K562 (cell line): ENCODE measurements at regions not wholly inside any gene's neighbourhood (a gene's known extent, or its start where the extent isn't known, plus 50 kb on each side); places are given as distances from the start of the nearest gene placed in this dataset.

Source experiments
- ATAC-seq: fragments of 200-7000 bp; cut with Tn5 transposase; 3 replicates; pipeline ENCODE4 v1.9.1; 2020; ENCODE audit warnings: moderate library complexity
- BruUV-seq: library from RNA; stranded (reverse); fragments of 400-500 nt; replicated peaks from 2 replicates; lab custom pipeline; 2021; lab: Mats Ljungman, UMichigan
- CTCF ChIA-PET: fragments of 300-600 bp; formaldehyde crosslinking; extraction: SDS; loops from one replicate; lab custom pipeline; 2021; ENCODE audit warnings: low intra/inter-chr PET ratio; lab: Yijun Ruan, JAX
- POLR2A ChIA-PET: fragments of 300-600, 350-650 bp; sonication (Branson Sonifier 250); formaldehyde crosslinking; extraction: SDS; loops from one replicate; lab custom pipeline; 2021; ENCODE audit warnings: antibody characterized with exemption, inconsistent platforms; lab: Yijun Ruan, JAX
- DNase-seq, 4 experiments: peaks; one replicate each; pipeline versions ENCODE4 v3.0.0 to v3.0.0-alpha.2; 2011 to 2018; ENCODE audit warnings: low spot score in 3 of 4, mixed read lengths in 3 of 4; ENCODE audit errors: extremely low read depth in 1 of 4
- FAIRE-seq: peaks from 2 replicates; lab custom pipeline; 2011; peaks lifted over from hg19 to GRCh38; lab: Jason Lieb, UNC
- H2AFZ ChIP-seq: 2 replicates; pipeline ENCODE4 v1.6.0; 2011; ENCODE audit warnings: low read depth, low read length, control low read depth, inconsistent platforms
- H3K27ac ChIP-seq: fragments of 200-600 bp; 3 replicates; pipeline ENCODE4 v1.8.0; 2011; ENCODE audit warnings: low read depth, mild to moderate bottlenecking, control low read depth, inconsistent platforms, low read length, moderate library complexity, mixed read lengths; ENCODE audit errors: extremely low read depth
- H3K27me3 ChIP-seq, 2 experiments: fragments of 300-600 bp in 1 of 2; 2 replicates in 1 of 2; 3 replicates in 1 of 2; pipeline versions ENCODE4 v1.6.0 to v1.8.0; 2011; ENCODE audit warnings: inconsistent platforms in 2 of 2, low read length in 2 of 2, mild to moderate bottlenecking in 1 of 2, mixed read lengths in 1 of 2, moderate library complexity in 1 of 2; ENCODE audit not compliant: control insufficient read depth in 2 of 2, insufficient read depth in 2 of 2
- H3K36me3 ChIP-seq: fragments of 300-600 bp; 3 replicates; pipeline ENCODE4 v1.8.0; 2011; ENCODE audit warnings: mild to moderate bottlenecking, low read length, inconsistent platforms; ENCODE audit not compliant: control insufficient read depth, insufficient read depth
- H3K4me1 ChIP-seq, 2 experiments: fragments of 200-600 bp in 1 of 2; replicated peaks in 1 of 2; 2 replicates in 1 of 2; 3 replicates in 1 of 2; pipeline versions ENCODE4 v1.5.1 to v1.8.0; 2011; ENCODE audit warnings: inconsistent platforms in 2 of 2, low read length in 2 of 2, mild to moderate bottlenecking in 1 of 2, mixed read lengths in 1 of 2, moderate library complexity in 1 of 2; ENCODE audit not compliant: control insufficient read depth in 2 of 2, insufficient read depth in 2 of 2
- H3K4me2 ChIP-seq: 2 replicates; pipeline ENCODE4 v1.6.1; 2011; ENCODE audit warnings: low read length, control low read depth, inconsistent platforms, mixed read lengths; ENCODE audit not compliant: insufficient read depth
- H3K4me3 ChIP-seq: fragments of 200-600 bp; sonication (generic), shearing (Covaris generic); 2 replicates; pipeline ENCODE4 v1.5.1; 2016; ENCODE audit warnings: control low read depth, inconsistent platforms
- H3K79me2 ChIP-seq: fragments of 200-600 bp; 3 replicates; pipeline ENCODE4 v1.8.0; 2011; ENCODE audit warnings: low read length, inconsistent platforms; ENCODE audit not compliant: control insufficient read depth, insufficient read depth
- H3K9ac ChIP-seq, 2 experiments: 2 replicates each; pipeline versions ENCODE4 v1.6.0 to v1.6.1; 2011; ENCODE audit warnings: low read depth in 2 of 2, low read length in 2 of 2, control low read depth in 1 of 2, inconsistent platforms in 1 of 2, mild to moderate bottlenecking in 1 of 2, mixed read lengths in 1 of 2; ENCODE audit not compliant: insufficient read depth in 1 of 2
- H3K9me1 ChIP-seq: one replicate; pipeline ENCODE4 v1.6.0; 2011; ENCODE audit warnings: inconsistent platforms, mild to moderate bottlenecking, low read length, moderate library complexity; ENCODE audit not compliant: control insufficient read depth, insufficient read depth
- H3K9me3 ChIP-seq: replicated peaks from 2 replicates; pipeline ENCODE4 v1.5.1; 2011; ENCODE audit warnings: low read depth, low read length, inconsistent platforms; ENCODE audit not compliant: control insufficient read depth, insufficient read depth
- H4K20me1 ChIP-seq: replicated peaks from 2 replicates; pipeline ENCODE4 v1.6.1; 2011; ENCODE audit warnings: low read length, inconsistent platforms, mixed read lengths; ENCODE audit not compliant: control insufficient read depth, insufficient read depth
- BCLAF1 ChIP-seq, 2 experiments: fragments of 450-650 bp in 1 of 2; IDR thresholded peaks; 2 replicates each; pipeline ENCODE4 v1.6.1; 2011 to 2017; ENCODE audit warnings: low read depth in 2 of 2, antibody characterized with exemption in 1 of 2, borderline replicate concordance in 1 of 2, low read length in 1 of 2, mild to moderate bottlenecking in 1 of 2, mixed read lengths in 1 of 2; ENCODE audit not compliant: control insufficient read depth in 1 of 2
- BRF1 ChIP-seq: IDR thresholded peaks from 3 replicates; pipeline ENCODE4 v1.6.1; 2011; ENCODE audit warnings: borderline replicate concordance, mild to moderate bottlenecking; ENCODE audit not compliant: insufficient read length; ENCODE audit errors: extremely low read depth
- CHD4 ChIP-seq: fragments of 200-600 bp; sonication (generic); IDR thresholded peaks from 3 replicates; pipeline ENCODE4 v1.6.1; 2012; ENCODE audit warnings: low read depth, mild to moderate bottlenecking, mixed read lengths, low read length, inconsistent platforms; ENCODE audit not compliant: insufficient read depth, insufficient replicate concordance, poor library complexity, severe bottlenecking
- DACH1 ChIP-seq: fragments of 450-650 bp; IDR thresholded peaks from 2 replicates; pipeline ENCODE4 v1.6.1; 2018; ENCODE audit not compliant: partially characterized antibody
- KDM1A ChIP-seq, 2 experiments: fragments of 450-650 bp; IDR thresholded peaks; 2 replicates each; pipeline ENCODE4 v1.6.1; 2016; ENCODE audit warnings: mild to moderate bottlenecking in 2 of 2
- PHB2 ChIP-seq: fragments of 450-650 bp; IDR thresholded peaks from 2 replicates; pipeline ENCODE4 v1.6.1; 2017; ENCODE audit warnings: low read depth
- PTTG1 ChIP-seq: fragments of 450-650 bp; IDR thresholded peaks from 2 replicates; pipeline ENCODE4 v1.6.1; 2016; ENCODE audit warnings: low read depth, mild to moderate bottlenecking, missing genetic modification characterization, missing compliant biosample characterization
- RBM39 ChIP-seq: fragments of 200-400 bp; formaldehyde crosslinking; optimal IDR thresholded peaks from 2 replicates; pipeline ENCODE3; 2018; ENCODE audit warnings: low read depth, low read length
- SMARCE1 ChIP-seq: fragments of 450-650 bp; IDR thresholded peaks from 2 replicates; pipeline ENCODE4 v1.7.1; 2016; ENCODE audit warnings: mild to moderate bottlenecking
- ZNF217 ChIP-seq: sonication (generic); formaldehyde crosslinking; IDR thresholded peaks from 2 replicates; pipeline ENCODE4 v1.8.0; 2022; ENCODE audit warnings: mild to moderate bottlenecking, missing genetic modification reagents
- in situ Hi-C: fragments of 300-500 bp; cut with MboI; formaldehyde crosslinking; loops from 4 replicates; pipeline ENCODE4 v1.15.0; 2018; ENCODE audit warnings: inconsistent platforms, mixed read lengths
- intact Hi-C: fragments of 100-400 bp; cut with micrococcal nuclease; formaldehyde crosslinking; loops from 2 replicates; pipeline ENCODE4 v1.14.2; 2022
- TF ChIP-seq, protein P1 (sequence below): sonication (generic); formaldehyde crosslinking; IDR thresholded peaks from 2 replicates; pipeline ENCODE4 v1.8.1; 2023; ENCODE audit warnings: mild to moderate bottlenecking, missing genetic modification reagents
- TF ChIP-seq, protein P2 (sequence below): fragments of 250-450 bp; sonication (Bioruptor Pico); IDR thresholded peaks from 2 replicates; pipeline ENCODE4 v1.8.0; 2022; ENCODE audit warnings: inconsistent platforms
- TF ChIP-seq, protein P3 (sequence below): IDR thresholded peaks from 2 replicates; pipeline ENCODE4 v1.6.1; 2012; ENCODE audit warnings: low read depth, low read length, improper control_type of control experiment, borderline replicate concordance

DNA sequence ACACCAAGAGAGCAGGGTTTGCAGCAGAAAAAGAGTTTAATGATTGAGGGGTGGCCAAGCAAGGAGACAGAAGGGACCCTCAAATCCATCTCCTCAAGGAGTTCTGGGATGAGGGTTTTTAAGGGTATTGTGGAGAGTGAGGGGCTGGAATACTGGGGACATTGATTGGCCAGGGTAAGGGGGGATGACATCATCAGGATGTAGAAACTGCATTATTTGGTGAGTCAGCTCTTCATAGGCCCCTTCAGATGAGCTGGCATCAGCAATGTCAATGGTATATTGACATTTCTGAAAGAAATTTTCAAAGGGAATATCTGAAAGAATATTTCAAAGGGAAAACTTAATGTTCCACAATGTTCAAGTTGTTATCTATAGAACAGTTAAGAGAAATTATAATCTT lies 168.1 kb upstream of the SNX7 start:
- POLR2A ChIA-PET = no interaction called here

More for the DNA sequence above, 168.1 kb upstream of the SNX7 start:
- Histone ChIP-seq H2AFZ (no peak overlapping the region), H3K4me3 (no peak overlapping the region), H3K9me1 (no peaks in the 10 kb centered on the region), H4K20me1 (no peaks in the 10 kb centered on the region), H3K27ac (no peak overlapping the region), H3K9me3 (no peaks in the 10 kb centered on the region), H3K9ac (no peak overlapping the region), H3K27me3 (no peaks in the 10 kb centered on the region), H3K36me3 (no peaks in the 10 kb centered on the region), H3K4me2 (no peak overlapping the region), H3K79me2 (no peaks in the 10 kb centered on the region), H3K4me1 (no peaks in the 10 kb centered on the region)
- TF ChIP-seq BRF1 (no peak), RBM39 (no peak), PTTG1 (tag) (no peak), CHD4 (no peak), PHB2 (no peak), ZNF217 (no peak), KDM1A (IDR thresholded peaks at IDR 0.05) (no peak), SMARCE1 (no peak), DACH1 (no peak), BCLAF1 (IDR thresholded peaks at IDR 0.05; ENCODE audit: borderline replicate concordance in 1 of 2, control insufficient read depth in 1 of 2, low read depth in 2 of 2, low read length in 1 of 2) (no peak)
- TF ChIP-seq, protein P1, sequence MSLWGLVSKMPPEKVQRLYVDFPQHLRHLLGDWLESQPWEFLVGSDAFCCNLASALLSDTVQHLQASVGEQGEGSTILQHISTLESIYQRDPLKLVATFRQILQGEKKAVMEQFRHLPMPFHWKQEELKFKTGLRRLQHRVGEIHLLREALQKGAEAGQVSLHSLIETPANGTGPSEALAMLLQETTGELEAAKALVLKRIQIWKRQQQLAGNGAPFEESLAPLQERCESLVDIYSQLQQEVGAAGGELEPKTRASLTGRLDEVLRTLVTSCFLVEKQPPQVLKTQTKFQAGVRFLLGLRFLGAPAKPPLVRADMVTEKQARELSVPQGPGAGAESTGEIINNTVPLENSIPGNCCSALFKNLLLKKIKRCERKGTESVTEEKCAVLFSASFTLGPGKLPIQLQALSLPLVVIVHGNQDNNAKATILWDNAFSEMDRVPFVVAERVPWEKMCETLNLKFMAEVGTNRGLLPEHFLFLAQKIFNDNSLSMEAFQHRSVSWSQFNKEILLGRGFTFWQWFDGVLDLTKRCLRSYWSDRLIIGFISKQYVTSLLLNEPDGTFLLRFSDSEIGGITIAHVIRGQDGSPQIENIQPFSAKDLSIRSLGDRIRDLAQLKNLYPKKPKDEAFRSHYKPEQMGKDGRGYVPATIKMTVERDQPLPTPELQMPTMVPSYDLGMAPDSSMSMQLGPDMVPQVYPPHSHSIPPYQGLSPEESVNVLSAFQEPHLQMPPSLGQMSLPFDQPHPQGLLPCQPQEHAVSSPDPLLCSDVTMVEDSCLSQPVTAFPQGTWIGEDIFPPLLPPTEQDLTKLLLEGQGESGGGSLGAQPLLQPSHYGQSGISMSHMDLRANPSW (CRISPR knock-in tag) = no peak
- TF ChIP-seq, protein P2, sequence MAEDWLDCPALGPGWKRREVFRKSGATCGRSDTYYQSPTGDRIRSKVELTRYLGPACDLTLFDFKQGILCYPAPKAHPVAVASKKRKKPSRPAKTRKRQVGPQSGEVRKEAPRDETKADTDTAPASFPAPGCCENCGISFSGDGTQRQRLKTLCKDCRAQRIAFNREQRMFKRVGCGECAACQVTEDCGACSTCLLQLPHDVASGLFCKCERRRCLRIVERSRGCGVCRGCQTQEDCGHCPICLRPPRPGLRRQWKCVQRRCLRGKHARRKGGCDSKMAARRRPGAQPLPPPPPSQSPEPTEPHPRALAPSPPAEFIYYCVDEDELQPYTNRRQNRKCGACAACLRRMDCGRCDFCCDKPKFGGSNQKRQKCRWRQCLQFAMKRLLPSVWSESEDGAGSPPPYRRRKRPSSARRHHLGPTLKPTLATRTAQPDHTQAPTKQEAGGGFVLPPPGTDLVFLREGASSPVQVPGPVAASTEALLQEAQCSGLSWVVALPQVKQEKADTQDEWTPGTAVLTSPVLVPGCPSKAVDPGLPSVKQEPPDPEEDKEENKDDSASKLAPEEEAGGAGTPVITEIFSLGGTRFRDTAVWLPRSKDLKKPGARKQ (CRISPR knock-in tag) = no peak
- TF ChIP-seq, protein P3, sequence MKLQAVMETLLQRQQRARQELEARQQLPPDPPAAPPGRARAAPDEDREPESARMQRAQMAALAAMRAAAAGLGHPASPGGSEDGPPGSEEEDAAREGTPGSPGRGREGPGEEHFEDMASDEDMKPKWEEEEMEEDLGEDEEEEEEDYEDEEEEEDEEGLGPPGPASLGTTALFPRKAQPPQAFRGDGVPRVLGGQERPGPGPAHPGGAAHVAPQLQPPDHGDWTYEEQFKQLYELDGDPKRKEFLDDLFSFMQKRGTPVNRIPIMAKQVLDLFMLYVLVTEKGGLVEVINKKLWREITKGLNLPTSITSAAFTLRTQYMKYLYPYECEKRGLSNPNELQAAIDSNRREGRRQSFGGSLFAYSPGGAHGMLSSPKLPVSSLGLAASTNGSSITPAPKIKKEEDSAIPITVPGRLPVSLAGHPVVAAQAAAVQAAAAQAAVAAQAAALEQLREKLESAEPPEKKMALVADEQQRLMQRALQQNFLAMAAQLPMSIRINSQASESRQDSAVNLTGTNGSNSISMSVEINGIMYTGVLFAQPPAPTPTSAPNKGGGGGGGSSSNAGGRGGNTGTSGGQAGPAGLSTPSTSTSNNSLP = no peak
- in situ Hi-C loops (no loop called here), intact Hi-C loops (no loop called here)
- no TSS peak for BruUV-seq
- CTCF ChIA-PET = no interaction called here
- no peak for DNase-seq
- FAIRE-seq = no peak
- no peak for ATAC-seq
